CMK (cell line): ENCODE measurements at regions not wholly inside any gene's neighbourhood (a gene's known extent, or its start where the extent isn't known, plus 50 kb on each side); places are given as distances from the start of the nearest gene placed in this dataset.
"Not testable (repeated sequence)": the region's sequence is repeated elsewhere in the genome, so short reads cannot be mapped to it uniquely, and the experiment has no call there.

Experiments used
- DNase-seq: peaks from one replicate; pipeline ENCODE4 v3.0.0-alpha.2; 2010; ENCODE audit warnings: low read depth

- no peak for DNase-seq
Measured at GRCh38 chr3:18730491-18730890, 305.4 kb upstream of the SATB1 start.

- DNase-seq, result no peak
Measured at GRCh38 chr3:18729671-18730070, 304.5 kb upstream of the SATB1 start.

GRCh38 chr3:18725668-18726407, 300.7 kb upstream of the SATB1 start:
- no peak for DNase-seq

GRCh38 chr3:18724456-18724855, 299.3 kb upstream of the SATB1 start:
- DNase-seq, result no peak

- DNase-seq, result no peak
Measured at GRCh38 chr3:18723206-18723810, 298.2 kb upstream of the SATB1 start.

GRCh38 chr3:18720543-18720942, 295.4 kb upstream of the SATB1 start:
- DNase-seq, result no peak

GRCh38 chr3:18717598-18717997, 292.5 kb upstream of the SATB1 start:
- no peak for DNase-seq

GRCh38 chr3:18716821-18717220, 291.7 kb upstream of the SATB1 start:
- no peak for DNase-seq

- no peak for DNase-seq
Measured at GRCh38 chr3:18716101-18716500, 291.0 kb upstream of the SATB1 start.

- no peak for DNase-seq
Measured at GRCh38 chr3:18715208-18715607, 290.1 kb upstream of the SATB1 start.

- DNase-seq, result no peak
Measured at GRCh38 chr3:18713577-18713951, 288.4 kb upstream of the SATB1 start.

- DNase-seq, result no peak
Measured at GRCh38 chr3:18712713-18713576, 287.8 kb upstream of the SATB1 start.

- no peak for DNase-seq
Measured at GRCh38 chr3:18704326-18704725, 279.2 kb upstream of the SATB1 start.

- no peak for DNase-seq
Measured at GRCh38 chr3:18703798-18704197, 278.7 kb upstream of the SATB1 start.

GRCh38 chr3:18693588-18694329, 268.6 kb upstream of the SATB1 start:
- not testable (repeated sequence) for DNase-seq

GRCh38 chr3:18687286-18687685, 262.1 kb upstream of the SATB1 start:
- no peak for DNase-seq

GRCh38 chr3:18683900-18684299, 258.8 kb upstream of the SATB1 start:
- no peak for DNase-seq

- DNase-seq, result no peak
Measured at GRCh38 chr3:18681818-18682345, 256.7 kb upstream of the SATB1 start.

- DNase-seq, result no peak
Measured at GRCh38 chr3:18680758-18681157, 255.6 kb upstream of the SATB1 start.

- no peak for DNase-seq
Measured at GRCh38 chr3:18679238-18679637, 254.1 kb upstream of the SATB1 start.

GRCh38 chr3:18675197-18675596, 250.1 kb upstream of the SATB1 start:
- DNase-seq, result no peak

- DNase-seq, result no peak
Measured at GRCh38 chr3:18672561-18672960, 247.4 kb upstream of the SATB1 start.
